Neural cell (in vitro differentiated cells): ENCODE measurements at regions not wholly inside any gene's neighbourhood (a gene's known extent, or its start where the extent isn't known, plus 50 kb on each side); places are given as distances from the start of the nearest gene placed in this dataset.

Source experiments
- H2AFZ ChIP-seq: fragments of 200-600, 300-800 bp; sonication (generic), shearing (Covaris generic); 2 replicates; pipeline ENCODE4 v1.6.0; 2014; ENCODE audit warnings: low read depth, mild to moderate bottlenecking, antibody characterized with exemption, low read length, moderate library complexity
- H3F3A ChIP-seq: fragments of 200-600 bp; shearing (Covaris generic); 2 replicates; pipeline ENCODE4 v1.6.1; 2016; ENCODE audit warnings: mild to moderate bottlenecking, moderate library complexity, mixed read lengths, antibody characterized with exemption, low read length; ENCODE audit not compliant: insufficient read depth, poor library complexity, severe bottlenecking
- H3K27ac ChIP-seq: fragments of 200-600, 300-800 bp; sonication (generic), shearing (Covaris generic); 2 replicates; pipeline ENCODE4 v1.5.1; 2014; ENCODE audit warnings: mild to moderate bottlenecking, low read length, moderate library complexity
- H3K27me3 ChIP-seq: fragments of 300-800, 200-600 bp; sonication (generic), shearing (Covaris generic); 2 replicates; pipeline ENCODE4 v1.6.0; 2014; ENCODE audit warnings: mild to moderate bottlenecking, low read depth, low read length, moderate library complexity; ENCODE audit not compliant: insufficient read depth
- H3K36me3 ChIP-seq: fragments of 300-800, 200-600 bp; sonication (generic), shearing (Covaris generic); 2 replicates; pipeline ENCODE4 v1.5.1; 2014; ENCODE audit warnings: mild to moderate bottlenecking, antibody characterized with exemption, low read length, moderate library complexity; ENCODE audit not compliant: insufficient read depth
- H3K4me2 ChIP-seq: fragments of 300-800, 200-600 bp; sonication (generic), shearing (Covaris generic); 2 replicates; pipeline ENCODE4 v1.6.0; 2014; ENCODE audit warnings: mild to moderate bottlenecking, low read length
- H3K4me3 ChIP-seq: fragments of 300-800, 200-600 bp; sonication (generic), shearing (Covaris generic); 2 replicates; pipeline ENCODE4 v1.5.1; 2014; ENCODE audit warnings: mild to moderate bottlenecking, low read length, moderate library complexity
- H3K79me2 ChIP-seq: fragments of 200-600 bp; shearing (Covaris generic); replicated peaks from 2 replicates; pipeline ENCODE4 v1.6.0; 2014; ENCODE audit warnings: mild to moderate bottlenecking, low read length, moderate library complexity; ENCODE audit not compliant: insufficient read depth
- H3K9ac ChIP-seq: fragments of 300-800, 200-600 bp; sonication (generic), shearing (Covaris generic); 2 replicates; pipeline ENCODE4 v1.6.1; 2016; ENCODE audit warnings: mild to moderate bottlenecking, low read length, mixed read lengths
- H3K9me2 ChIP-seq: fragments of 200-600 bp; shearing (Covaris generic); 2 replicates; pipeline ENCODE4 v1.6.1; 2016; ENCODE audit warnings: mild to moderate bottlenecking, low read length, mixed read lengths; ENCODE audit not compliant: insufficient read depth
- H3K9me3 ChIP-seq: fragments of 200-600, 300-800 bp; sonication (generic), shearing (Covaris generic); 2 replicates; pipeline ENCODE4 v1.6.1; 2016; ENCODE audit warnings: mild to moderate bottlenecking, mixed run types, low read length, moderate library complexity, mixed read lengths
- H4K20me1 ChIP-seq: fragments of 200-600 bp; shearing (Covaris generic); 2 replicates; pipeline ENCODE4 v1.6.1; 2016; ENCODE audit warnings: mild to moderate bottlenecking, mixed run types; ENCODE audit not compliant: insufficient read depth
- EP300 ChIP-seq: fragments of 450-650 bp; conservative IDR thresholded peaks from 2 replicates; pipeline ENCODE4 v1.6.1; 2014; ENCODE audit warnings: antibody characterized with exemption, mild to moderate bottlenecking, moderate library complexity; ENCODE audit not compliant: poor library complexity, severe bottlenecking
- EZH2 ChIP-seq: fragments of 200-600, 300-800 bp; shearing (Covaris generic), sonication (generic); IDR thresholded peaks from 2 replicates; pipeline ENCODE4 v1.6.1; 2014; ENCODE audit warnings: antibody characterized with exemption, low read length, borderline replicate concordance, mild to moderate bottlenecking; ENCODE audit not compliant: insufficient read depth, poor library complexity, severe bottlenecking
- MXI1 ChIP-seq: fragments of 450-650 bp; conservative IDR thresholded peaks from 2 replicates; pipeline ENCODE4 v1.6.1; 2014; ENCODE audit warnings: antibody characterized with exemption, mild to moderate bottlenecking; ENCODE audit not compliant: poor library complexity, severe bottlenecking
- POLR2AphosphoS5 ChIP-seq: IDR thresholded peaks from 2 replicates; pipeline ENCODE4 v1.6.1; 2012
- RAD21 ChIP-seq: fragments of 450-650 bp; conservative IDR thresholded peaks from 2 replicates; pipeline ENCODE4 v1.6.1; 2014; ENCODE audit warnings: antibody characterized with exemption, mild to moderate bottlenecking, moderate library complexity
- SMC3 ChIP-seq: fragments of 450-650 bp; conservative IDR thresholded peaks from 2 replicates; pipeline ENCODE4 v1.6.1; 2014; ENCODE audit warnings: antibody characterized with exemption, mild to moderate bottlenecking, moderate library complexity; ENCODE audit not compliant: poor library complexity
- TAF1 ChIP-seq: IDR thresholded peaks from 2 replicates; pipeline ENCODE4 v1.6.1; 2012; ENCODE audit warnings: low read depth
- TF ChIP-seq, protein P1 (sequence below): IDR thresholded peaks from 2 replicates; pipeline ENCODE4 v1.6.1; 2012; ENCODE audit warnings: borderline replicate concordance
- TF ChIP-seq, protein P2 (sequence below): fragments of 450-650 bp; IDR thresholded peaks from 2 replicates; pipeline ENCODE4 v1.5.1; 2014; ENCODE audit warnings: antibody characterized with exemption, mild to moderate bottlenecking, moderate library complexity; ENCODE audit not compliant: poor library complexity, severe bottlenecking

DNA sequence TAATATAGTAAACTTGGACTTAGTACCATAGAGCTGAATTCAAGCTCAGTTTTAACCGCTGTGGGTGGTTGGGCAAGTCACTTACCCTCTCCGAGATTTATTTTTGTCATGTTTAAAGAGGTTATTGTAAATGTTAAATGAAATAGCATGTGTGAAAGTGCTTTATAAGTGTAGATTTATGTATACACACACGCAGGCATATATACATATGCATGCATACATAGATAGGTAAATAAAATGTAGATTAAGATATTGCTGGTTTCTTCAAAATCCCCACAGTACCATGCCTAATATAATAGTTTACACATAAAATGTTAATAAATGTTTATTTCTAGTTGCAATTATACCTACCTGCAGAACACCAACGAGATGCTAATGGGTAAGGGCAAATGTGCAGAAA is 164.5 kb upstream of the EGFLAM start:
- H3F3A ChIP-seq = no peaks in the 10 kb centered on the region
- no peak overlapping the region for H3K4me2 ChIP-seq
- no peaks in the 10 kb centered on the region for H3K9me2 ChIP-seq
- no peak overlapping the region for H3K27ac ChIP-seq
- H2AFZ ChIP-seq = no peak overlapping the region
- H3K9ac ChIP-seq = no peak overlapping the region
- no peaks in the 10 kb centered on the region for H3K79me2 ChIP-seq
- H4K20me1 ChIP-seq = no peaks in the 10 kb centered on the region
- TF ChIP-seq RAD21 (no peak), TAF1 (no peak), MXI1 (no peak), EZH2 (no peak), EP300 (no peak), POLR2AphosphoS5 (no peak)
- TF ChIP-seq, protein P1, sequence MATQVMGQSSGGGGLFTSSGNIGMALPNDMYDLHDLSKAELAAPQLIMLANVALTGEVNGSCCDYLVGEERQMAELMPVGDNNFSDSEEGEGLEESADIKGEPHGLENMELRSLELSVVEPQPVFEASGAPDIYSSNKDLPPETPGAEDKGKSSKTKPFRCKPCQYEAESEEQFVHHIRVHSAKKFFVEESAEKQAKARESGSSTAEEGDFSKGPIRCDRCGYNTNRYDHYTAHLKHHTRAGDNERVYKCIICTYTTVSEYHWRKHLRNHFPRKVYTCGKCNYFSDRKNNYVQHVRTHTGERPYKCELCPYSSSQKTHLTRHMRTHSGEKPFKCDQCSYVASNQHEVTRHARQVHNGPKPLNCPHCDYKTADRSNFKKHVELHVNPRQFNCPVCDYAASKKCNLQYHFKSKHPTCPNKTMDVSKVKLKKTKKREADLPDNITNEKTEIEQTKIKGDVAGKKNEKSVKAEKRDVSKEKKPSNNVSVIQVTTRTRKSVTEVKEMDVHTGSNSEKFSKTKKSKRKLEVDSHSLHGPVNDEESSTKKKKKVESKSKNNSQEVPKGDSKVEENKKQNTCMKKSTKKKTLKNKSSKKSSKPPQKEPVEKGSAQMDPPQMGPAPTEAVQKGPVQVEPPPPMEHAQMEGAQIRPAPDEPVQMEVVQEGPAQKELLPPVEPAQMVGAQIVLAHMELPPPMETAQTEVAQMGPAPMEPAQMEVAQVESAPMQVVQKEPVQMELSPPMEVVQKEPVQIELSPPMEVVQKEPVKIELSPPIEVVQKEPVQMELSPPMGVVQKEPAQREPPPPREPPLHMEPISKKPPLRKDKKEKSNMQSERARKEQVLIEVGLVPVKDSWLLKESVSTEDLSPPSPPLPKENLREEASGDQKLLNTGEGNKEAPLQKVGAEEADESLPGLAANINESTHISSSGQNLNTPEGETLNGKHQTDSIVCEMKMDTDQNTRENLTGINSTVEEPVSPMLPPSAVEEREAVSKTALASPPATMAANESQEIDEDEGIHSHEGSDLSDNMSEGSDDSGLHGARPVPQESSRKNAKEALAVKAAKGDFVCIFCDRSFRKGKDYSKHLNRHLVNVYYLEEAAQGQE = no peak
- TF ChIP-seq, protein P2, sequence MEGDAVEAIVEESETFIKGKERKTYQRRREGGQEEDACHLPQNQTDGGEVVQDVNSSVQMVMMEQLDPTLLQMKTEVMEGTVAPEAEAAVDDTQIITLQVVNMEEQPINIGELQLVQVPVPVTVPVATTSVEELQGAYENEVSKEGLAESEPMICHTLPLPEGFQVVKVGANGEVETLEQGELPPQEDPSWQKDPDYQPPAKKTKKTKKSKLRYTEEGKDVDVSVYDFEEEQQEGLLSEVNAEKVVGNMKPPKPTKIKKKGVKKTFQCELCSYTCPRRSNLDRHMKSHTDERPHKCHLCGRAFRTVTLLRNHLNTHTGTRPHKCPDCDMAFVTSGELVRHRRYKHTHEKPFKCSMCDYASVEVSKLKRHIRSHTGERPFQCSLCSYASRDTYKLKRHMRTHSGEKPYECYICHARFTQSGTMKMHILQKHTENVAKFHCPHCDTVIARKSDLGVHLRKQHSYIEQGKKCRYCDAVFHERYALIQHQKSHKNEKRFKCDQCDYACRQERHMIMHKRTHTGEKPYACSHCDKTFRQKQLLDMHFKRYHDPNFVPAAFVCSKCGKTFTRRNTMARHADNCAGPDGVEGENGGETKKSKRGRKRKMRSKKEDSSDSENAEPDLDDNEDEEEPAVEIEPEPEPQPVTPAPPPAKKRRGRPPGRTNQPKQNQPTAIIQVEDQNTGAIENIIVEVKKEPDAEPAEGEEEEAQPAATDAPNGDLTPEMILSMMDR = no peak
- H3K36me3 ChIP-seq = no peaks in the 10 kb centered on the region
- H3K27me3 ChIP-seq = no peaks in the 10 kb centered on the region
- no peaks in the 10 kb centered on the region for H3K9me3 ChIP-seq
- no peak overlapping the region for H3K4me3 ChIP-seq

GRCh38 chr5:38086777-38087176 is 171.6 kb upstream of the EGFLAM start:
- Histone ChIP-seq H2AFZ (no peak overlapping the region), H3K4me2 (no peak overlapping the region)

More at GRCh38 chr5:38086777-38087176, 171.6 kb upstream of the EGFLAM start:
- no peaks in the 10 kb centered on the region for H3K27me3 ChIP-seq
- H3K79me2 ChIP-seq = no peaks in the 10 kb centered on the region
- H3K9me2 ChIP-seq = no peaks in the 10 kb centered on the region
- H3K9me3 ChIP-seq = no peaks in the 10 kb centered on the region
- no peaks in the 10 kb centered on the region for H3K36me3 ChIP-seq
- no peak overlapping the region for H3K27ac ChIP-seq
- no peak for TF ChIP-seq TAF1
- TF ChIP-seq EZH2 = no peak
- TF ChIP-seq, protein P1 = no peak
- no peak for TF ChIP-seq POLR2AphosphoS5
- TF ChIP-seq MXI1 = no peak
- no peak for TF ChIP-seq SMC3
- TF ChIP-seq, protein P2 = no peak
- no peak for TF ChIP-seq RAD21
- TF ChIP-seq EP300 = no peak
- H3K4me3 ChIP-seq = no peak overlapping the region
- H3F3A ChIP-seq = no peaks in the 10 kb centered on the region
- no peak overlapping the region for H3K9ac ChIP-seq
- no peaks in the 10 kb centered on the region for H4K20me1 ChIP-seq
